Stimulated activated memory B cell treated with anti-CD40 and anti-IgM and Interleukin-4, amounts not matched to agents 10 μg/mL and 1 μg/mL and 100 μg/mL, for 72 hours (primary cell): ENCODE measurements at regions not wholly inside any gene's neighbourhood (a gene's known extent, or its start where the extent isn't known, plus 50 kb on each side); places are given as distances from the start of the nearest gene placed in this dataset.
"Not testable (repeated sequence)": the region's sequence is repeated elsewhere in the genome, so short reads cannot be mapped to it uniquely, and the experiment has no call there.

Experiments
- ATAC-seq: fragments of 150-1000 bp; cut with Tn5 transposase; 2 replicates; pipeline ENCODE4 v1.10.0; 2021
- H3K27ac Mint-ChIP-seq: one replicate; pipeline ENCODE4 v1.8.0; 2022; ENCODE audit warnings: mild to moderate bottlenecking, mixed read lengths
- H3K27me3 Mint-ChIP-seq: one replicate; pipeline ENCODE4 v1.8.0; 2022; ENCODE audit warnings: mixed read lengths
- H3K36me3 Mint-ChIP-seq: one replicate; pipeline ENCODE4 v1.8.0; 2022; ENCODE audit warnings: mixed read lengths
- H3K4me1 Mint-ChIP-seq: one replicate; pipeline ENCODE4 v1.8.0; 2022; ENCODE audit warnings: mixed read lengths
- H3K4me3 Mint-ChIP-seq: one replicate; pipeline ENCODE4 v1.8.0; 2022; ENCODE audit warnings: mild to moderate bottlenecking, moderate library complexity, mixed read lengths
- H3K9me3 Mint-ChIP-seq: one replicate; pipeline ENCODE4 v1.8.0; 2022; ENCODE audit warnings: mixed read lengths

- H3K27me3 Mint-ChIP-seq, H3K36me3 Mint-ChIP-seq, H3K9me3 Mint-ChIP-seq: not testable (repeated sequence)
- Mint-ChIP-seq H3K4me1 (peaks cover 32% of the 10 kb centered on the region), H3K4me3 (peak overlapping the region; percentile 97), H3K27ac (peak overlapping the region; percentile 97)
- ATAC-seq = peak; percentile 76
Observed at GRCh38 chr16:29612381-29613306, 50.4 kb upstream of the SPN start.
